SJCRH30 (cell line): ENCODE measurements at regions not wholly inside any gene's neighbourhood (a gene's known extent, or its start where the extent isn't known, plus 50 kb on each side); places are given as distances from the start of the nearest gene placed in this dataset.

ENCODE experiments used
- DNase-seq, 2 experiments: peaks; one replicate each; pipeline ENCODE4 v3.0.0-alpha.2; 2015 to 2020
- H3K27ac ChIP-seq: fragments of 250-450 bp; sonication (Bioruptor Pico); 2 replicates; pipeline ENCODE4 v1.5.1; 2020; ENCODE audit warnings: mild to moderate bottlenecking, moderate library complexity
- H3K27me3 ChIP-seq: fragments of 250-450 bp; sonication (Bioruptor Pico); 2 replicates; pipeline ENCODE4 v1.5.1; 2020; ENCODE audit warnings: mild to moderate bottlenecking, moderate library complexity
- H3K36me3 ChIP-seq: fragments of 250-450 bp; sonication (Bioruptor Pico); 2 replicates; pipeline ENCODE4 v1.5.1; 2020; ENCODE audit warnings: mild to moderate bottlenecking, moderate library complexity
- H3K4me1 ChIP-seq: fragments of 250-450 bp; sonication (Bioruptor Pico); 2 replicates; pipeline ENCODE4 v1.5.1; 2020; ENCODE audit warnings: mild to moderate bottlenecking, moderate library complexity
- H3K4me3 ChIP-seq: fragments of 250-450 bp; sonication (Bioruptor Pico); 2 replicates; pipeline ENCODE4 v1.5.1; 2020; ENCODE audit warnings: mild to moderate bottlenecking, moderate library complexity
- H3K9me3 ChIP-seq: fragments of 250-450 bp; sonication (Bioruptor Pico); replicated peaks from 2 replicates; pipeline ENCODE4 v1.5.1; 2020; ENCODE audit warnings: mild to moderate bottlenecking, moderate library complexity

- Histone ChIP-seq H3K27me3 (no peaks in the 10 kb centered on the region), H3K4me1 (no peaks in the 10 kb centered on the region), H3K36me3 (no peaks in the 10 kb centered on the region), H3K4me3 (no peak overlapping the region), H3K9me3 (no peaks in the 10 kb centered on the region), H3K27ac (no peak overlapping the region)
- no peak for DNase-seq
Measured at GRCh38 chr11:115117956-115118493, 386.2 kb downstream of the CADM1 start.

- Histone ChIP-seq H3K9me3 (no peaks in the 10 kb centered on the region), H3K27ac (no peak overlapping the region), H3K4me3 (no peak overlapping the region), H3K27me3 (no peaks in the 10 kb centered on the region), H3K36me3 (no peaks in the 10 kb centered on the region), H3K4me1 (no peaks in the 10 kb centered on the region)
- DNase-seq, result no peak
Measured at GRCh38 chr11:115119146-115119545, 385.1 kb downstream of the CADM1 start.
